ENCODE measurements at regions not wholly inside any gene's neighbourhood (a gene's known extent, or its start where the extent isn't known, plus 50 kb on each side); places are given as distances from the start of the nearest gene placed in this dataset.

DNA sequence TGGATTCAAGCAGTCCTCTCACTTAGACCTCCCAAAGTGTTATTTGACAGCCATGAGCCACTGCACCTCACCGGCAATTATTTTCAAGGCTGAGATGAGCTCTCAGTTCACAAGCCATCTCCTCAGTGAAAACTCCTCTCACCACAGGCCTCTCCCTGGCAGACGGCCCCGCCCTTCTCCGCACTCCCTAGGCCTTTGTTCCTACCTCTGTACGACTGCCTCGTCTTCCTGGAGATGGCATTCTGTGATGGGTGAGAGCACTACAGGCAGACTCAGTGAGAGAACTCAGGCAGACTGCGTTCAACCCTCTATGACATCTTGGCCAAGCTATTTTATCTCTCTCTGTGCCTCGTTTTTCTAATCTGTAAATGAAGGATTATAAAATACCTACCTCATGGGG, 67.0 kb upstream of the TPM1 start:
- TF ChIP-seq, protein P1, sequence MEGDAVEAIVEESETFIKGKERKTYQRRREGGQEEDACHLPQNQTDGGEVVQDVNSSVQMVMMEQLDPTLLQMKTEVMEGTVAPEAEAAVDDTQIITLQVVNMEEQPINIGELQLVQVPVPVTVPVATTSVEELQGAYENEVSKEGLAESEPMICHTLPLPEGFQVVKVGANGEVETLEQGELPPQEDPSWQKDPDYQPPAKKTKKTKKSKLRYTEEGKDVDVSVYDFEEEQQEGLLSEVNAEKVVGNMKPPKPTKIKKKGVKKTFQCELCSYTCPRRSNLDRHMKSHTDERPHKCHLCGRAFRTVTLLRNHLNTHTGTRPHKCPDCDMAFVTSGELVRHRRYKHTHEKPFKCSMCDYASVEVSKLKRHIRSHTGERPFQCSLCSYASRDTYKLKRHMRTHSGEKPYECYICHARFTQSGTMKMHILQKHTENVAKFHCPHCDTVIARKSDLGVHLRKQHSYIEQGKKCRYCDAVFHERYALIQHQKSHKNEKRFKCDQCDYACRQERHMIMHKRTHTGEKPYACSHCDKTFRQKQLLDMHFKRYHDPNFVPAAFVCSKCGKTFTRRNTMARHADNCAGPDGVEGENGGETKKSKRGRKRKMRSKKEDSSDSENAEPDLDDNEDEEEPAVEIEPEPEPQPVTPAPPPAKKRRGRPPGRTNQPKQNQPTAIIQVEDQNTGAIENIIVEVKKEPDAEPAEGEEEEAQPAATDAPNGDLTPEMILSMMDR (IDR thresholded peaks at IDR 0.05), result no peak
- no peak overlapping the region for H3K4me3 Mint-ChIP-seq (ENCODE audit: unreplicated experiment)

DNA sequence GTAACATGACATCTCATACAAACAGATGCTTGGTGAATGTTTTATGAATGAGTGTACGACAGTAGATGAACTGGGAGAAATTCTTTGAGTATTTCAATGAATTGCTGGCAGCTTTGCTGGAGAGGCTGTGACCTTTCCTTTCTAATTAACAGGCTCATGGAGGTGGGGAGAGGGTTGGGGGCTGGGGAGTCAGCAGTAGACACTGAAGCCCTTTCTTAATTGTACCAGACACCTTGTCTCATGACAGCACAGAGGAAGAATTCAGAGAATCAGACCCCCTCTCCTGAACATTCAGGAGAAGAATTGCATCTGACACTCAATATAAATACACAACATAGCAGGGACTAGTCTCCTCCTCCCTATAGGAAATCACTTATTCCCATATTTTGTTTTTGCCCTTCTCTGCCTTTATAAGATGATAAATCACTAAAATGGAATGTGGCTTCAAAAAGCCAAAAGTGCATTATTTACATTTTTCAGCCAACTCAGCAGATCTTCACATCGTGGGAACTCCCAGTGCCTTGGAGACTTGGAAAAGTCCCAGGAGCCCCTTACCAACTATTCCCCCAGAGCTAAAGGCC, 66.2 kb upstream of the TPM1 start:
- no peaks in the 10 kb centered on the region for H3K36me3 Mint-ChIP-seq (ENCODE audit: unreplicated experiment)
- H3K27ac Mint-ChIP-seq (ENCODE audit: unreplicated experiment), result peak overlapping the region; percentile 78
- H3K4me1 Mint-ChIP-seq (ENCODE audit: unreplicated experiment), result peaks cover 42% of the 10 kb centered on the region
- no peaks in the 10 kb centered on the region for H3K9me3 Mint-ChIP-seq (ENCODE audit: unreplicated experiment)
- TF ChIP-seq, protein P1 (IDR thresholded peaks at IDR 0.05), result no peak
- DNase-seq (ENCODE audit: extremely low spot score, unreplicated experiment), result no peak
- no peak overlapping the region for H3K4me3 Mint-ChIP-seq (ENCODE audit: unreplicated experiment)
- no peaks in the 10 kb centered on the region for H3K27me3 Mint-ChIP-seq (ENCODE audit: unreplicated experiment)

More for the DNA sequence above, 67.0 kb upstream of the TPM1 start:
- no peaks in the 10 kb centered on the region for H3K9me3 Mint-ChIP-seq (ENCODE audit: unreplicated experiment)
- peaks cover 42% of the 10 kb centered on the region for H3K4me1 Mint-ChIP-seq (ENCODE audit: unreplicated experiment)
- no peaks in the 10 kb centered on the region for H3K36me3 Mint-ChIP-seq (ENCODE audit: unreplicated experiment)
- H3K27ac Mint-ChIP-seq (ENCODE audit: unreplicated experiment), result peak overlapping the region; percentile 73
- no peaks in the 10 kb centered on the region for H3K27me3 Mint-ChIP-seq (ENCODE audit: unreplicated experiment)
- DNase-seq (ENCODE audit: extremely low spot score, unreplicated experiment), result no peak

DNA sequence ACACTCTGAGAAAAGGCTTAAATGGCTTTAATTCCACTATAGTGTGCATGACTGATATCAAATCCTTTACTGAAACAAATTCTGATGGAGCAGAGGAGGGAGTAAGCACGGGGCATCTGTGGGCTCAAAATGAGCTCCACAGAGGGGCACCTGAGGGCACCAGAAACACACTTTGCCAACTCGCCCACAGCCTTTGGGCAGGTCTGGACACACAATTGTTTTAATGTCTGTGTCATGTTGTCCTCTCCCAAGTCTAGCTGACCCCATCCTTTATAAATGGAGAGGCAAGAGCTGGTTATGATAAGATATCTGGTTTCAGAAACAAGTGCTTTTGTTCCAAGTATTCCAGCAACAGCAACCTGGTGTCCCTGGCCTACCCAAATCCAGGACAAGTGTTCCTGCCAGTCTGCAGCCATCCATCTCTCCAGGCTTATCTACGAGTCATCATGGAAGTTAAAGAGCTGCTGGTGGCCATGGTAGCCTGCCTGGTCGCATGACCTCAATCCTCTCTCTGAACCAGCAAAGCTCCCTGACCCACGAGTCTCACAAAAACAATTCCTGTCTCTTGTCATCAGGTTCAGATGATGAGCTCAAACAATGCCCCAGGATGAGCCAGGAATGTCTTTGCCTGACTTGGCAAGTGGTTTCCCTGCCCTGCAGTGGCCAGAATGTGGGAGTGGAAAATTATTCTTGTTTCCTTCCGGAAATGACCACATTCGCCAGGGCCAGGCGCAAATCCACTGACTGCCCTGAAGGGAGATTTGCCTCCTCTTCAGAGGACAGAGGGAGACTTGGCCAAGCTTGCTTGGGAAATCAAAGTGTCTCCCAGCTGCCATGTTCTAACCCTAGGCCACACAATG, 64.4 kb upstream of the TPM1 start:
- H3K4me3 Mint-ChIP-seq (ENCODE audit: unreplicated experiment), result no peak overlapping the region
- no peaks in the 10 kb centered on the region for H3K36me3 Mint-ChIP-seq (ENCODE audit: unreplicated experiment)
- H3K27ac Mint-ChIP-seq (ENCODE audit: unreplicated experiment), result peak overlapping the region; percentile 88
- H3K9me3 Mint-ChIP-seq (ENCODE audit: unreplicated experiment), result no peaks in the 10 kb centered on the region
- DNase-seq (ENCODE audit: extremely low spot score, unreplicated experiment), result no peak
- TF ChIP-seq, protein P1 (IDR thresholded peaks at IDR 0.05), result no peak
- H3K27me3 Mint-ChIP-seq (ENCODE audit: unreplicated experiment), result no peaks in the 10 kb centered on the region
- H3K4me1 Mint-ChIP-seq (ENCODE audit: unreplicated experiment), result peaks cover 37% of the 10 kb centered on the region

DNA sequence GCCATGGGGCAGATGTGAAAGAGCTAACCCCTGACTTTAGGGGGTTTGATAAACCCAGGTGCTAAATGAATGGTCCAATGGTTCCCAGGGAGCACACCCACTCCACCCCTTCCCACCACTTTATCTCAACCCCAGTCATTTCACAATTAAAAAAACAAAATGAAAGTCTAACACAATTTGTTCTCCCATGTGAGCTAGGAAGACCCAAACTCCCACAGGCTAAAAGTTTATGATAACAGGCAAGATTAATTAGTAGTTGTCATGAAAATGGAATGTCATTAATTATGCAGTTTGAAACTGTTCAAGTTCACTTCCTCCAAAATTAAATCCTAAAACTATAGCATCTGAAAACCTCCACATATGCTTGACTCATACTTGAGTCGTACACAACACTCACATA, 63.3 kb upstream of the TPM1 start:
- no peak overlapping the region for H3K4me3 Mint-ChIP-seq (ENCODE audit: unreplicated experiment)
- TF ChIP-seq, protein P1 (IDR thresholded peaks at IDR 0.05), result no peak
- H3K36me3 Mint-ChIP-seq (ENCODE audit: unreplicated experiment), result no peaks in the 10 kb centered on the region
- H3K27me3 Mint-ChIP-seq (ENCODE audit: unreplicated experiment), result no peaks in the 10 kb centered on the region
- H3K9me3 Mint-ChIP-seq (ENCODE audit: unreplicated experiment), result no peaks in the 10 kb centered on the region
- H3K27ac Mint-ChIP-seq (ENCODE audit: unreplicated experiment), result peak overlapping the region; percentile 88
- peaks cover 37% of the 10 kb centered on the region for H3K4me1 Mint-ChIP-seq (ENCODE audit: unreplicated experiment)
- no peak for DNase-seq (ENCODE audit: extremely low spot score, unreplicated experiment)

DNA sequence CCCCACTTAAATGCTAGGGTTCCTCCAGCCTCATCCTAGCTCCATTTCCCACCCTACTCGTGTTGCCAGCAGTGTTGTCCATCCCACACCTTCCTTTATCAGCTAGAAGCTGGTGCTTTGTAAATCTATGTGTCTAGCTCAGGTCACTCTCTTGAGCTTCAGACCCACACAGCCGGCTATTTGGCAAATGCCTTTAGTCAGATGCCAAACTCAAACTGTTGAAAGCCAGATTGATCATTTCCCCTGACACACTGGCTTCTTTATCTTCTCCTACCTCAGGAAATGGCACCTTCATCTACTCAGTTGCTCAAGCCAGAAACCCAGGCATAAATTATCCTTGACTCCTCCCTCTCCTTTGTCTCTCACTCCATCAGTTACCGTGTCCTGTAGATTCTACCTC, 61.5 kb upstream of the TPM1 start:
- Mint-ChIP-seq H3K27ac (ENCODE audit: unreplicated experiment) (no peak overlapping the region), H3K36me3 (ENCODE audit: unreplicated experiment) (no peaks in the 10 kb centered on the region), H3K4me3 (ENCODE audit: unreplicated experiment) (no peak overlapping the region), H3K27me3 (ENCODE audit: unreplicated experiment) (no peaks in the 10 kb centered on the region), H3K4me1 (ENCODE audit: unreplicated experiment) (peaks cover 40% of the 10 kb centered on the region), H3K9me3 (ENCODE audit: unreplicated experiment) (no peaks in the 10 kb centered on the region)
- TF ChIP-seq, protein P1 (IDR thresholded peaks at IDR 0.05), result no peak
- DNase-seq (ENCODE audit: extremely low spot score, unreplicated experiment), result no peak

Data from osteocyte (in vitro differentiated cells).